Activated naive CD8-positive, alpha-beta T cell treated with anti-CD3 and anti-CD28 coated beads, Interleukin-2, amount 10 ng/mL, durations not matched to agents 7 days and 5 days (primary cell): ENCODE measurements at regions not wholly inside any gene's neighbourhood (a gene's known extent, or its start where the extent isn't known, plus 50 kb on each side); places are given as distances from the start of the nearest gene placed in this dataset.
"Not testable (repeated sequence)": the region's sequence is repeated elsewhere in the genome, so short reads cannot be mapped to it uniquely, and the experiment has no call there.

Source experiments
- ATAC-seq: fragments of 150-1000 bp; cut with Tn5 transposase; one replicate; pipeline ENCODE4 v1.10.0; 2021; ENCODE audit warnings: low read depth, moderate library complexity
- POLR2A ChIA-PET: fragments of 350-600 bp; sonication (Branson Sonifier 250); formaldehyde crosslinking; loops from one replicate; lab custom pipeline; 2021; ENCODE audit warnings: antibody characterized with exemption; lab: Charles Lee
- DNase-seq: peaks from one replicate; pipeline ENCODE4 v3.0.0; 2021
- H3K27ac Mint-ChIP-seq: one replicate; pipeline ENCODE4 v1.8.0; 2022; ENCODE audit warnings: mild to moderate bottlenecking, mixed read lengths
- H3K27me3 Mint-ChIP-seq: one replicate; pipeline ENCODE4 v1.8.0; 2022; ENCODE audit warnings: mild to moderate bottlenecking, moderate library complexity, mixed read lengths
- H3K36me3 Mint-ChIP-seq: one replicate; pipeline ENCODE4 v1.8.0; 2021; ENCODE audit warnings: mild to moderate bottlenecking, mixed read lengths
- H3K4me1 Mint-ChIP-seq: one replicate; pipeline ENCODE4 v1.8.0; 2021; ENCODE audit warnings: mixed read lengths
- H3K4me3 Mint-ChIP-seq: one replicate; pipeline ENCODE4 v1.8.0; 2022; ENCODE audit warnings: mild to moderate bottlenecking, moderate library complexity, mixed read lengths
- H3K9me3 Mint-ChIP-seq: one replicate; pipeline ENCODE4 v1.8.0; 2021; ENCODE audit warnings: mixed read lengths

- Mint-ChIP-seq H3K27ac (no peak overlapping the region), H3K27me3 (no peaks in the 10 kb centered on the region), H3K4me3 (no peak overlapping the region), H3K9me3 (peaks cover 1% of the 10 kb centered on the region), H3K4me1 (no peaks in the 10 kb centered on the region), H3K36me3 (no peaks in the 10 kb centered on the region)
- ATAC-seq: no peak
- no peak for DNase-seq
- POLR2A ChIA-PET: no interaction called here
These were observed 437.5 kb upstream of the MBL2 start for GRCh38 chr10:53209944-53210611.

- Mint-ChIP-seq H3K36me3 (no peaks in the 10 kb centered on the region), H3K4me1 (no peaks in the 10 kb centered on the region), H3K27me3 (no peaks in the 10 kb centered on the region), H3K4me3 (no peak overlapping the region), H3K9me3 (peaks cover 12% of the 10 kb centered on the region), H3K27ac (no peak overlapping the region)
- POLR2A ChIA-PET: no interaction called here
- ATAC-seq (no peak), DNase-seq (no peak)
These were observed 411.1 kb upstream of the MBL2 start for GRCh38 chr10:53183733-53184132.

GRCh38 chr10:53177468-53177867, 404.9 kb upstream of the MBL2 start:
- DNase-seq: no peak
- Mint-ChIP-seq H3K27ac (no peak overlapping the region), H3K27me3 (no peaks in the 10 kb centered on the region), H3K36me3 (no peaks in the 10 kb centered on the region), H3K4me1 (no peaks in the 10 kb centered on the region), H3K9me3 (peaks cover 1% of the 10 kb centered on the region), H3K4me3 (no peak overlapping the region)
- POLR2A ChIA-PET: no interaction called here
- no peak for ATAC-seq

GRCh38 chr10:53166325-53166724, 393.7 kb upstream of the MBL2 start:
- Mint-ChIP-seq H3K4me1 (no peaks in the 10 kb centered on the region), H3K36me3 (no peaks in the 10 kb centered on the region), H3K27me3 (no peaks in the 10 kb centered on the region), H3K27ac (no peak overlapping the region), H3K9me3 (peaks cover 1% of the 10 kb centered on the region), H3K4me3 (no peak overlapping the region)
- no peak for ATAC-seq
- POLR2A ChIA-PET: no interaction called here
- DNase-seq: no peak

- Mint-ChIP-seq H3K27ac (no peak overlapping the region), H3K4me1 (no peaks in the 10 kb centered on the region), H3K4me3 (no peak overlapping the region), H3K36me3 (no peaks in the 10 kb centered on the region), H3K9me3 (peaks cover 1% of the 10 kb centered on the region), H3K27me3 (no peaks in the 10 kb centered on the region)
- no peak for DNase-seq
- ATAC-seq: no peak
- POLR2A ChIA-PET: no interaction called here
These were observed 390.3 kb upstream of the MBL2 start for GRCh38 chr10:53162856-53163255.

GRCh38 chr10:53161231-53161630, 388.6 kb upstream of the MBL2 start:
- POLR2A ChIA-PET: no interaction called here

GRCh38 chr10:53155674-53156073, 383.1 kb upstream of the MBL2 start:
- ATAC-seq, H3K9me3 Mint-ChIP-seq, H3K27ac Mint-ChIP-seq, POLR2A ChIA-PET, H3K4me3 Mint-ChIP-seq, H3K4me1 Mint-ChIP-seq, DNase-seq, H3K27me3 Mint-ChIP-seq, H3K36me3 Mint-ChIP-seq: not testable (repeated sequence)

More at GRCh38 chr10:53161231-53161630, 388.6 kb upstream of the MBL2 start:
- no peaks in the 10 kb centered on the region for H3K36me3 Mint-ChIP-seq
- H3K27me3 Mint-ChIP-seq: no peaks in the 10 kb centered on the region
- H3K9me3 Mint-ChIP-seq: peaks cover 2% of the 10 kb centered on the region
- H3K4me1 Mint-ChIP-seq: no peaks in the 10 kb centered on the region
- ATAC-seq (no peak), DNase-seq (no peak)
- no peak overlapping the region for H3K27ac Mint-ChIP-seq
- H3K4me3 Mint-ChIP-seq: no peak overlapping the region

GRCh38 chr10:53153831-53154230, 381.2 kb upstream of the MBL2 start:
- no peaks in the 10 kb centered on the region for H3K36me3 Mint-ChIP-seq
- peaks cover 2% of the 10 kb centered on the region for H3K9me3 Mint-ChIP-seq
- no peak for DNase-seq
- ATAC-seq: no peak
- H3K27ac Mint-ChIP-seq: no peak overlapping the region
- H3K4me3 Mint-ChIP-seq: no peak overlapping the region
- H3K27me3 Mint-ChIP-seq: no peaks in the 10 kb centered on the region
- no peaks in the 10 kb centered on the region for H3K4me1 Mint-ChIP-seq
- POLR2A ChIA-PET: no interaction called here

GRCh38 chr10:53140506-53140905, 367.9 kb upstream of the MBL2 start:
- POLR2A ChIA-PET: no interaction called here
- Mint-ChIP-seq H3K27me3 (no peaks in the 10 kb centered on the region), H3K4me1 (no peaks in the 10 kb centered on the region), H3K27ac (no peak overlapping the region), H3K9me3 (peaks cover 6% of the 10 kb centered on the region), H3K36me3 (no peaks in the 10 kb centered on the region), H3K4me3 (no peak overlapping the region)
- no peak for ATAC-seq
- DNase-seq: no peak

- DNase-seq: no peak
- H3K27ac Mint-ChIP-seq: no peak overlapping the region
- H3K27me3 Mint-ChIP-seq: no peaks in the 10 kb centered on the region
- H3K36me3 Mint-ChIP-seq: no peaks in the 10 kb centered on the region
- H3K4me3 Mint-ChIP-seq: no peak overlapping the region
- ATAC-seq: no peak
- POLR2A ChIA-PET: no interaction called here
- no peaks in the 10 kb centered on the region for H3K4me1 Mint-ChIP-seq
- peaks cover 3% of the 10 kb centered on the region for H3K9me3 Mint-ChIP-seq
These were observed 363.3 kb upstream of the MBL2 start for GRCh38 chr10:53135897-53136253.

GRCh38 chr10:53135213-53135896, 362.8 kb upstream of the MBL2 start:
- peaks cover 3% of the 10 kb centered on the region for H3K9me3 Mint-ChIP-seq
- H3K4me1 Mint-ChIP-seq: no peaks in the 10 kb centered on the region
- POLR2A ChIA-PET: no interaction called here
- H3K27ac Mint-ChIP-seq: no peak overlapping the region
- no peaks in the 10 kb centered on the region for H3K36me3 Mint-ChIP-seq
- H3K4me3 Mint-ChIP-seq: no peak overlapping the region
- no peaks in the 10 kb centered on the region for H3K27me3 Mint-ChIP-seq
- no peak for DNase-seq
- ATAC-seq: no peak

GRCh38 chr10:53134050-53134449, 361.5 kb upstream of the MBL2 start:
- no peak overlapping the region for H3K4me3 Mint-ChIP-seq
- H3K9me3 Mint-ChIP-seq: no peaks in the 10 kb centered on the region
- H3K27ac Mint-ChIP-seq: no peak overlapping the region
- POLR2A ChIA-PET: no interaction called here
- no peak for DNase-seq
- no peaks in the 10 kb centered on the region for H3K4me1 Mint-ChIP-seq
- no peaks in the 10 kb centered on the region for H3K27me3 Mint-ChIP-seq
- H3K36me3 Mint-ChIP-seq: no peaks in the 10 kb centered on the region
- ATAC-seq: no peak

GRCh38 chr10:53130337-53130736, 357.8 kb upstream of the MBL2 start:
- Mint-ChIP-seq H3K4me3 (no peak overlapping the region), H3K36me3 (no peaks in the 10 kb centered on the region), H3K27ac (no peak overlapping the region), H3K4me1 (no peaks in the 10 kb centered on the region), H3K27me3 (no peaks in the 10 kb centered on the region), H3K9me3 (peaks cover 1% of the 10 kb centered on the region)
- POLR2A ChIA-PET: no interaction called here
- DNase-seq: no peak
- no peak for ATAC-seq

GRCh38 chr10:53127686-53128085, 355.1 kb upstream of the MBL2 start:
- DNase-seq (no peak), ATAC-seq (no peak)
- Mint-ChIP-seq H3K27ac (no peak overlapping the region), H3K4me3 (no peak overlapping the region), H3K4me1 (no peaks in the 10 kb centered on the region), H3K27me3 (no peaks in the 10 kb centered on the region), H3K36me3 (no peaks in the 10 kb centered on the region), H3K9me3 (peaks cover 1% of the 10 kb centered on the region)
- POLR2A ChIA-PET: no interaction called here
